Esophagus squamous epithelium (tissue), 5 donors: ENCODE measurements at regions not wholly inside any gene's neighbourhood (a gene's known extent, or its start where the extent isn't known, plus 50 kb on each side); places are given as distances from the start of the nearest gene placed in this dataset.

Experiments
- DNase-seq: peaks from one replicate; lab custom pipeline; 2025; lab: John Stamatoyannopoulos, UW
- H3K27ac ChIP-seq, 4 donors: fragments of 200-600 bp; sonication (generic); one replicate each; pipeline ENCODE4 v1.5.1; 2016 to 2019; ENCODE audit warnings: mild to moderate bottlenecking in 1 of 4
- H3K27me3 ChIP-seq, 4 donors: fragments of 200-600 bp; sonication (generic); 1 replicate in 3 of 4; 2 replicates in 1 of 4; pipeline versions ENCODE4 v1.5.1 to v1.6.0; 2017 to 2021; ENCODE audit warnings: antibody characterized with exemption in 1 of 4
- H3K36me3 ChIP-seq, 3 donors: fragments of 200-600 bp; sonication (generic); one replicate each; pipeline ENCODE4 v1.5.1; 2016 to 2019
- H3K4me1 ChIP-seq, 3 donors: fragments of 200-600 bp; sonication (generic); one replicate each; pipeline ENCODE4 v1.5.1; 2017 to 2019
- H3K4me3 ChIP-seq, 4 donors: fragments of 200-600 bp; sonication (generic); 1 replicate in 3 of 4; 2 replicates in 1 of 4; pipeline ENCODE4 v1.5.1; 2016 to 2019; ENCODE audit warnings: mild to moderate bottlenecking in 2 of 4, moderate library complexity in 1 of 4
- H3K9me3 ChIP-seq, 3 donors: fragments of 200-600 bp; sonication (generic); one replicate each; pipeline ENCODE4 v1.5.1; 2016 to 2019
- CTCF ChIP-seq, 6 experiments: fragments of 450-650 bp in 4 of 6; fragments of 200-600 bp in 2 of 6; sonication (generic) in 2 of 6; IDR thresholded peaks; one replicate each; pipeline ENCODE4 v1.5.1; 2016 to 2019; ENCODE audit warnings: antibody characterized with exemption in 6 of 6, mild to moderate bottlenecking in 4 of 6, moderate library complexity in 4 of 6
- POLR2A ChIP-seq, 4 donors: fragments of 450-650 bp; IDR thresholded peaks; one replicate each; pipeline ENCODE4 v1.6.1; 2017; ENCODE audit warnings: antibody characterized with exemption in 4 of 4, mild to moderate bottlenecking in 4 of 4, moderate library complexity in 3 of 4
- WGBS, 2 donors: methylation state at CpG; one replicate each; pipeline ENCODE4 v1.1.5; 2018; 5-methylcytosine and 5-hydroxymethylcytosine counted together
- intact Hi-C: fragments of 100-400 bp; cut with DNase I; formaldehyde crosslinking; loops from one replicate; pipeline ENCODE4 v1.15.0; 2022
- donor health status: DM: yes; HTN: yes; CAD: no.

DNA sequence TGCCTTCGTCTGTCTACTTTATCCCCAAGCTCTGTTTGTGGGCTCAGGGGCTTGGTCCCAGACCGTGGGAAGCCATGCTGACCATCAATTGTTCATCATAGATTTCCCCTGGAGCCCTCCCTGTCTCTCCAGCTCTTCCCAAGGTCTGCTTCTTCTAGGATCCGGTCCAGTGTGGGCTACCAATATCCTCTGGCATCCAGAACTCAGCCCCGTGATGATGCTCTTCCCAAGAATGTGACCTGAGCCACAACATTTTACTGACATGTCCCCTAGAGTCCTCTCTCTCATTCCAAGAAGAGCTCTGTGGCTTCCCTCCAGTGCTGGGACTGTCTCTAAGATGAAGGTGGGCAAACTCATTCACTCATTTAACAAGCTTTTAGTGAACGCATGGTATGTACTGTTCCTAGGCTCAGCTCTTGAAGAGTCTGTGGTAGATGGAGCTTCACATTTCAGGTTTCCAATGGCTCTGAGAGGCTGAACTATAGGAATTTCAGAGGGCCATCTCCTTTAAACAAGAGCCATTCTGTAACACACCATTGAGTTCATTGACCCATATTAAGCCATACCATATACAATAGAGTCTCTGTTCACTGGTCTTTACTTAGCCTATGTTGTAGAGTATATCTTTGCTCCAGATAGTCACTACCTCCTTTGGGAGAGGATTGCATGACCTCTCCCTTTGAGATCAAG, 142.0 kb upstream of the APCDD1 start:
- Histone ChIP-seq H3K27ac (no peak overlapping the region), H3K4me1 (no peaks in the 10 kb centered on the region), H3K27me3 (no peaks in the 10 kb centered on the region), H3K9me3 (no peaks in the 10 kb centered on the region), H3K36me3 (no peaks in the 10 kb centered on the region), H3K4me3 (no peak overlapping the region)
- 76 to 81% methylated on average over 5 of the region's 5 CpGs for WGBS, 2 donors
- intact Hi-C loops, result no loop called here
- TF ChIP-seq POLR2A (IDR thresholded peaks at IDR 0.05), result no peak
- TF ChIP-seq CTCF (IDR thresholded peaks at IDR 0.05), result no peak
- no peak for DNase-seq

DNA sequence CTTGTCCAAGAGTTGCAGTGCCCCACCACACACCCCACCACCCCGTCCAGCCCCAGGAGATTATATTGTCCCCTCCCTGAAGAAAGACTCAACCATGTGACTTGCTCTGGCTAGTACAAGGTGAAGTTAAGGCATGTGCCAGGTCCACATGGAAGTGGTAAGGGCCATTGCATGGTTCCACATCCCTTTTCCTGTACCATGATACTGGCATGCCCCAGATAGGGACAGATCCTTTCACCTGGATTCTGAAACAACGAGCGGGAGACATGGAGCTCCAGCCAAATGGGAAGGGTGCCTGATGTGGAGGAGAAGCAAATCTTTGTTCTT, 141.5 kb upstream of the APCDD1 start:
- WGBS, 2 donors, result 81 to 100% methylated on average over 1 to 3 of the region's 3 CpGs
- H3K4me1 ChIP-seq, result no peaks in the 10 kb centered on the region
- H3K9me3 ChIP-seq, result no peaks in the 10 kb centered on the region
- TF ChIP-seq POLR2A (IDR thresholded peaks at IDR 0.05) (no peak), CTCF (IDR thresholded peaks at IDR 0.05) (no peak)
- no peak overlapping the region for H3K27ac ChIP-seq
- no peak overlapping the region for H3K4me3 ChIP-seq
- H3K27me3 ChIP-seq, result no peaks in the 10 kb centered on the region
- intact Hi-C loops, result no loop called here
- H3K36me3 ChIP-seq, result no peaks in the 10 kb centered on the region
- no peak for DNase-seq

GRCh38 chr18:10314066-10314465, 140.4 kb upstream of the APCDD1 start:
- Histone ChIP-seq H3K27me3 (no peaks in the 10 kb centered on the region), H3K27ac (peak overlapping the region in 1 of 4 donors; percentile 0), H3K4me1 (no peaks in the 10 kb centered on the region), H3K36me3 (no peaks in the 10 kb centered on the region), H3K9me3 (no peaks in the 10 kb centered on the region), H3K4me3 (no peak overlapping the region)
- intact Hi-C loops, result no loop called here
- WGBS, 2 donors, result 90 to 93% methylated on average over 5 of the region's 5 CpGs
- TF ChIP-seq POLR2A (IDR thresholded peaks at IDR 0.05), result no peak
- no peak for TF ChIP-seq CTCF (IDR thresholded peaks at IDR 0.05)
- no peak for DNase-seq

DNA sequence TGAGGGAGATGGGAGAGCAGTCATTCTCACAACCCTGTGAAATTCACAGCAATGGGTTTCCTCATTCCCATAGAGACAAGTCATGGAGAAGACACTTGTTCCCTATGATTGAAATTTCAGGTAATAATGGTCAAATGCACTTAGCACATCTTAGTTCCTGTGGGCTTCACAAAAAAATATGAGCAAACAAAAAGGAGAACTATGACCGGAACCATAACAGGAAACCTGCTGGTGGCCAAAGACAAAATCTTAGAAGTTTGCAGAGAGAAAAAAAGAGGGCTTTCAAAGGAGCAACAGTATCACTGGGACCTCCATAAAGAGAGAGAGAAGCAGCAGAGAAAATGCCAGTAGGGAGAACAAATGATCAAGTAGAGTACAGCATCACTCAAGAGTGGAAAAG, 138.9 kb upstream of the APCDD1 start:
- WGBS, 2 donors, result 71 to 82% methylated on average over 1 of the region's 1 CpG
- H3K9me3 ChIP-seq, result no peaks in the 10 kb centered on the region
- no peaks in the 10 kb centered on the region for H3K36me3 ChIP-seq
- TF ChIP-seq CTCF (IDR thresholded peaks at IDR 0.05) (no peak), POLR2A (IDR thresholded peaks at IDR 0.05) (no peak)
- H3K27ac ChIP-seq, result no peak overlapping the region
- H3K4me3 ChIP-seq, result no peak overlapping the region
- no peaks in the 10 kb centered on the region for H3K4me1 ChIP-seq
- DNase-seq, result no peak
- intact Hi-C loops, result no loop called here
- no peaks in the 10 kb centered on the region for H3K27me3 ChIP-seq

GRCh38 chr18:10316778-10317177, 137.7 kb upstream of the APCDD1 start:
- Histone ChIP-seq H3K4me3 (no peak overlapping the region), H3K9me3 (no peaks in the 10 kb centered on the region), H3K36me3 (no peaks in the 10 kb centered on the region), H3K4me1 (no peaks in the 10 kb centered on the region), H3K27me3 (no peaks in the 10 kb centered on the region), H3K27ac (no peak overlapping the region)
- WGBS, 2 donors, result 78 to 80% methylated on average over 7 of the region's 7 CpGs
- TF ChIP-seq CTCF (IDR thresholded peaks at IDR 0.05) (no peak), POLR2A (IDR thresholded peaks at IDR 0.05) (no peak)
- no peak for DNase-seq
- intact Hi-C loops, result no loop called here
